ENCODE measurements at regions not wholly inside any gene's neighbourhood (a gene's known extent, or its start where the extent isn't known, plus 50 kb on each side); places are given as distances from the start of the nearest gene placed in this dataset.
A peak's percentile ranks its signal among the peaks of the same experiment; 100 is the strongest.

GRCh38 chr5:67407979-67408378 lies 211.4 kb upstream of the CD180 start:
- Histone ChIP-seq H2AFZ (ENCODE audit: low read depth) (no peak overlapping the region), H3K36me3 (replicated peaks in 1 of 2; ENCODE audit: control insufficient read depth in 1 of 2, insufficient read depth in 2 of 2, low read length in 1 of 2) (no peaks in the 10 kb centered on the region), H3F3A (replicated peaks; ENCODE audit: insufficient read depth) (peaks cover 4% of the 10 kb centered on the region), H3K9me3 (no peaks in the 10 kb centered on the region), H4K20me1 (ENCODE audit: insufficient read depth) (no peaks in the 10 kb centered on the region), H3K4me3 (ENCODE audit: low read depth in 2 of 2, low read length in 1 of 2) (no peak overlapping the region), H3K27me3 (ENCODE audit: insufficient read depth) (no peaks in the 10 kb centered on the region), H3K4me1 (ENCODE audit: control insufficient read depth in 1 of 2, insufficient read depth in 2 of 2, low read depth in 1 of 2, low read length in 1 of 2) (peaks cover 0 to 9% of the 10 kb centered on the region in 2 experiments; a peak in 2 of 4 replicates), H3K4me2 (no peak overlapping the region), H3K27ac (ENCODE audit: low read depth in 2 of 2, low read length in 1 of 2) (no peak overlapping the region), H3K9ac (no peak overlapping the region), H3K9me2 (no peaks in the 10 kb centered on the region), H3K79me2 (ENCODE audit: insufficient read depth) (no peaks in the 10 kb centered on the region)
- DNase-seq, result peak; percentile 5
- ChIA-PET CTCF (interaction anchor here (0.7 kb wide), 1 partner anchor 12 kb away, joined by 3 read pairs; no protein-coding TSS in a partner anchor), POLR2A (no interaction called here)
- WGBS (ENCODE audit: low lambda C conversion rate), result 67% methylated on average over 2 of the region's 2 CpGs
- 0 out of 2 replicates have a peak, but pooled peaks have one; percentile 5 for TF ChIP-seq GATA2 (CRISPR knock-in tag; IDR thresholded peaks at IDR 0.05)
- TF ChIP-seq YY1 (IDR thresholded peaks at IDR 0.05; ENCODE audit: low read depth), result no peak
- TF ChIP-seq RXRA (IDR thresholded peaks at IDR 0.05; ENCODE audit: borderline replicate concordance, low read depth), result no peak
- TF ChIP-seq RCOR1 (IDR thresholded peaks at IDR 0.05; ENCODE audit: low read length), result peak; percentile 52; the same call in 1 of the 2 replicates
- TF ChIP-seq EP300 (IDR thresholded peaks at IDR 0.05; ENCODE audit: borderline replicate concordance in 1 of 2, low read depth in 1 of 2, low read length in 1 of 2), result peak in 1 of 2 experiments; percentile 64; a peak in 1 of 4 replicates
- TF ChIP-seq REST (IDR thresholded peaks at IDR 0.05; ENCODE audit: low read depth, low read length), result no peak
- TF ChIP-seq CHD2 (IDR thresholded peaks at IDR 0.05; ENCODE audit: low read length, partially characterized antibody), result peak; percentile 23
- no peak for TF ChIP-seq ELF1 (IDR thresholded peaks at IDR 0.05)
- TF ChIP-seq RAD21 (IDR thresholded peaks at IDR 0.05; ENCODE audit: low read length), result peak; percentile 2; the same call in 1 of the 2 replicates

- no peaks in the 10 kb centered on the region for H3K36me3 ChIP-seq (replicated peaks in 1 of 2; ENCODE audit: control insufficient read depth in 1 of 2, insufficient read depth in 2 of 2, low read length in 1 of 2)
- WGBS (ENCODE audit: low lambda C conversion rate), result 94% methylated on average over 3 of the region's 3 CpGs
- no peaks in the 10 kb centered on the region for H3K79me2 ChIP-seq (ENCODE audit: insufficient read depth)
Measured at GRCh38 chr5:67405755-67406154, 209.2 kb upstream of the CD180 start.

More at GRCh38 chr5:67405755-67406154, 209.2 kb upstream of the CD180 start:
- no peaks in the 10 kb centered on the region for H4K20me1 ChIP-seq (ENCODE audit: insufficient read depth)
- H3K4me2 ChIP-seq, result no peak overlapping the region
- TF ChIP-seq MEF2A (IDR thresholded peaks at IDR 0.05; ENCODE audit: borderline replicate concordance, low read depth), result no peak
- no peak for TF ChIP-seq TAF1 (IDR thresholded peaks at IDR 0.05; ENCODE audit: borderline replicate concordance, low read depth, low read length)
- TF ChIP-seq GATA2 (CRISPR knock-in tag; IDR thresholded peaks at IDR 0.05), result no peak
- TF ChIP-seq USF2 (IDR thresholded peaks at IDR 0.05; ENCODE audit: borderline replicate concordance, low read depth, low read length), result no peak
- TF ChIP-seq IRF3 (IDR thresholded peaks at IDR 0.05; ENCODE audit: low read depth, low read length), result no peak
- no peak for TF ChIP-seq SIN3A (IDR thresholded peaks at IDR 0.05; ENCODE audit: borderline replicate concordance, low read depth, low read length)
- TF ChIP-seq RXRA (IDR thresholded peaks at IDR 0.05; ENCODE audit: borderline replicate concordance, low read depth), result no peak
- TF ChIP-seq, protein P1, sequence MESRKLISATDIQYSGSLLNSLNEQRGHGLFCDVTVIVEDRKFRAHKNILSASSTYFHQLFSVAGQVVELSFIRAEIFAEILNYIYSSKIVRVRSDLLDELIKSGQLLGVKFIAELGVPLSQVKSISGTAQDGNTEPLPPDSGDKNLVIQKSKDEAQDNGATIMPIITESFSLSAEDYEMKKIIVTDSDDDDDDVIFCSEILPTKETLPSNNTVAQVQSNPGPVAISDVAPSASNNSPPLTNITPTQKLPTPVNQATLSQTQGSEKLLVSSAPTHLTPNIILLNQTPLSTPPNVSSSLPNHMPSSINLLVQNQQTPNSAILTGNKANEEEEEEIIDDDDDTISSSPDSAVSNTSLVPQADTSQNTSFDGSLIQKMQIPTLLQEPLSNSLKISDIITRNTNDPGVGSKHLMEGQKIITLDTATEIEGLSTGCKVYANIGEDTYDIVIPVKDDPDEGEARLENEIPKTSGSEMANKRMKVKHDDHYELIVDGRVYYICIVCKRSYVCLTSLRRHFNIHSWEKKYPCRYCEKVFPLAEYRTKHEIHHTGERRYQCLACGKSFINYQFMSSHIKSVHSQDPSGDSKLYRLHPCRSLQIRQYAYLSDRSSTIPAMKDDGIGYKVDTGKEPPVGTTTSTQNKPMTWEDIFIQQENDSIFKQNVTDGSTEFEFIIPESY (IDR thresholded peaks at IDR 0.05; ENCODE audit: borderline replicate concordance, low read depth), result no peak
- TF ChIP-seq FOXM1 (IDR thresholded peaks at IDR 0.05; ENCODE audit: low read depth), result no peak
- no peak for TF ChIP-seq RCOR1 (IDR thresholded peaks at IDR 0.05; ENCODE audit: low read length)
- ChIA-PET POLR2A (no interaction called here), CTCF (no interaction called here)
- no peak overlapping the region for H3K4me3 ChIP-seq (ENCODE audit: low read depth in 2 of 2, low read length in 1 of 2)
- peaks cover 0 to 9% of the 10 kb centered on the region in 2 experiments; a peak in 3 of 4 replicates for H3K4me1 ChIP-seq (ENCODE audit: control insufficient read depth in 1 of 2, insufficient read depth in 2 of 2, low read depth in 1 of 2, low read length in 1 of 2)
- no peak overlapping the region for H2AFZ ChIP-seq (ENCODE audit: low read depth)
- H3K9ac ChIP-seq, result no peak overlapping the region
- no peak for DNase-seq
- H3F3A ChIP-seq (replicated peaks; ENCODE audit: insufficient read depth), result peaks cover 4% of the 10 kb centered on the region
- H3K9me2 ChIP-seq, result no peaks in the 10 kb centered on the region
- H3K27me3 ChIP-seq (ENCODE audit: insufficient read depth), result no peaks in the 10 kb centered on the region
- H3K9me3 ChIP-seq, result no peaks in the 10 kb centered on the region
- H3K27ac ChIP-seq (ENCODE audit: low read depth in 2 of 2, low read length in 1 of 2), result no peak overlapping the region
